ENCODE measurements at regions not wholly inside any gene's neighbourhood (a gene's known extent, or its start where the extent isn't known, plus 50 kb on each side); places are given as distances from the start of the nearest gene placed in this dataset.

DNA sequence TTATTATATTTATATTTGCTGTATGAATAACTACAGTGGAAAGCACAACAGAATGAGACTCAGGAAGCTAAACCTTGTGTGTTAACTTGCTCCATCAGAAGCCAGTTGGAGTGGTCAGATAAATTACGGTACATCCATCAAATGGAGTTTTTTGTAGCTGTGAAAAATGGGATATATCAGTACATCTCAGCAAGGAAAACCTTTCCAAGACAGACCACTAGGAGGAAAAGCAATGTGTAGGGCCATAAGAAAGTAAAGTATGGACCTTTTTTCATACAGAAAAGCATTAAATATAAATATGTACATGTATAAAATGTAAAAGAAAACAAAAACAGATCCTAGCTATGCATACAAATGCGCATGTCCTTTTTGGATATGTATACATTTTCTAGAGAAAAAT lies 403.8 kb upstream of the CDH11 start:
- no peak for DNase-seq

DNA sequence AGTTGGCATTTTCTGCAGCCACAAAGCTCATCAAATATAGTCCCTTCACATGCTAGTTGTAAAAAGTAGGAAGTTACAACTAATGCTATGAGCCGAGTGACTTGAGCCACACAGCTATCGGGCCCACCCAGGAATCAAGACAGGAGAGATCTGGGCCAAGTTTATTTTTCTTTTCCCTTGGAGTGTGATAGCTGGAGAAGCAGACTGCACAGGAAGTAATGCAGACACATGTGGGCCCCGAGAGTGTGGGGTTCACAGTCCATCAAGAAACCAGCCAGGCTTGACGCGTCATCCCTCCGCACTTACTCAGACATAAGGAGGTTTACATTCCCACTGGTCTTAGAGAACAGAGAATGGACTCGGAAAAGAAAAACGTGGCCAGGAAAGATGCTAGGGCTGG lies 403.1 kb upstream of the CDH11 start:
- DNase-seq, result no peak

DNA sequence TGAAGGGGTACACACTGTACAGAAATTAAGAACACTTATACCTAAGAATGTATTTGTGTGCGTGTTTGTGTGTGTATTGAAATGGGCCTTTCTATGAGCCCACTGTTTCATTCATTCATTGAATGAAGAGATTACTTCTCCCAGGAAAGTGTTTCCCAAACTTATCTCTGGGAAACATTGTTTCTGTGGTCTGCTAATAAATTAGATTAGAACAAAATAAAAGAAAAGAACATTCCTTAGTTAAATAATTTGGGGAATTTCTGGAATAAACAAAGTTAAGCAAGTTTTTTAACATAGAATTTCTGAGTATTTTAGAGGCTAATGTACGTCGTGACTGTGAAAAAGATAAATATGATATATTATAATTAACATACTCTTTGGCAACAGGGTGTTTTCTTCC lies 402.4 kb upstream of the CDH11 start:
- no peak for DNase-seq

DNA sequence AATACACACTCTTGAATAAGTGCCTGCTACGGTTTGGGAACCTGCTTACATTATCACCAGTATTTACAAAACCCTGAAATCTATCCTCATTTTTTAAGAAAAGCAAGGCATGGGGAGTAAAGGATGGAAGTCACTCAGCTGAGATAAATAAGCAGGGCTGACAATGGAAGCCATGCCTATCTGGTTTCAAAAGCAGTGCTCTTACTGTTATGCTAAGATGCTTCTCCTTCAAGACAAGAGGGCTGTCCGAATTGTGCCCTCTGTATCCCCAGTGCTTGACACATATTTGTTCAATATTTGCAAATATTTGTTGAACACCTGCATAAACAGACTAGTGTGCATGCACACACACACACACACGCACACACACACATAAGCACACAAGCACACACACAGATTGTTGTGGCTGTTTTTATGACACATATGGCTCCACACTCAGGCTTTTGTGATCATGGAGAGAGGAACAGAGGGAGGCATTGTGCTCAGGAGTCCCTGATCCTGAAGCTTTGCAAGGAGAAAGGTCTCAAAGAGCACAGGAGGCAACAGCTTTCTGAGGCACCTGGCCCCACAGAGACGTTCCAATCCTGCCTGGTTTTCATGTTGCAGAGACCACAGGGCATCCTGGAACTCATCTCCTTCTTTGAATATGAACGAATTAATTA lies 401.6 kb upstream of the CDH11 start:
- DNase-seq, result no peak

DNA sequence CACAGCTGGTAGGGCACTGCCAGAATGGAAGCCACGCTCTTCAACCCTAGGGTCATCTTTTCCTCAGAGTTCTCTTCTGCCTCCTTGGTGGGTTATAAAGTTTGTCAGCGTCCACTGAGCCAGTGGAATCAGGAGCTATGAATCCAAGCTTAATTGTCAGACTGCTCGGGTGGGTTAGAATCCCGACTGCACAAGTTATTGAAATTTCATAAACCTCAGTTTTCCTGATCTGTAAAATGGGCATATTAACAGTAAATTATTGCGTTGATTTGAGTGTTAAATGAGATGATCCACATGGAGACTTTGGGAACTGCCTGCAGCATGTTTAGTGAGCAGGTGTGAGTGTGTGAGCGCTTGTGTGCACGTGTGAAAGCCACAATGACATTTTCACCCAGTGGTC lies 400.5 kb upstream of the CDH11 start:
- DNase-seq, result no peak

DNA sequence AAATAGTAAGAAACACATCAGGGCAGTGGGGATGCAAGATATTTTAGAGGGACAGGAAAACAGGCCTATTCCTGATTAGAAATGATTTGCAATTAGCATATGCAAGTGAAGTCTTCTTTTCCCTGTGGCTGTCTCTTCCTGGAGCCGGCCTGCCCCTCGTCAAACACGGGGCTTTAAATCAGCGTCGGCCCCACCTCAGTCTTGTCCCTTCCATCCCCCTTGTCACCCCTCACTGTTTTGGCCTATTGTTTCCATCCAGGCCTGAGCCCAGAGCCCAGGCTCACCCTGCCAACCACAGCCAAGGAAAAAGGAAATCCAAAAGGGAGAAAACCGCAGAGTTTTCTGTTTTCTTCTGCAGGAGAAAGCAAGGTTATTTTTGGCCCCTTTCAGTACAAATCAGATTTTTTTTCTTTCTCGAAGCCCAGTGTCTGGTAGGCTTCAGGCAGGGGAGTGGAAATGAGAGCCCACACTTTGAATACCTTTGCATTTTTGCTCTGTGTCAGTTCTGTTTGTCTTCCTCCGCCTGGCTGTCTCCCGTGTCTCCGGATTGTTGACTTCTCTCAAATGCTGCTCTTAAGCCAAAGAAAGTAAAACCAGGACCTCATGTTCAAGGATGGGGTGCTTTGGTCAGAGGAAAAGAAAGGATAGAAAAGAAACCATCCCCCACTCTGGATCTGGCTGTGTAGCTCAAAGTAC lies 399.9 kb upstream of the CDH11 start:
- no peak for DNase-seq

DNA sequence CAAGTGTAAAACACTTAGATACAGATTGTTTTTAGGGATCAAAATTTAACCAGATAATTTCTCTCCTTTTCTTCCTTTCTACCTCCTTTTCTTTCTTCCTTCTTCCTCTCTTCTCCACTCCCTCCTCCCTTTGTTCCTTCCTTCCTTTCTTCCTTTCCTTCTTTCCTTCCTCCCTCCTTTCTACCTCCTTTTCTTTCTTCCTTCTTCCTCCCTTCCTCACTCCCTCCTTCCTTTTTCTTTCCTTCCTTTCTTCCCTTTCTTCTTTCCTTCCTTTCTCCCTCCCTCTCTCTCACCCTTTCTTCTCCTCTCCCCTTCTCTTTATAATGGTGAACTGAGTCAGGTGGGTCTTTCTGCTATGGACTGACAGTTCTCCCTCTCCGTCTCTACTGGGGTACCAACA lies 397.5 kb upstream of the CDH11 start:
- no peak for DNase-seq

DNA sequence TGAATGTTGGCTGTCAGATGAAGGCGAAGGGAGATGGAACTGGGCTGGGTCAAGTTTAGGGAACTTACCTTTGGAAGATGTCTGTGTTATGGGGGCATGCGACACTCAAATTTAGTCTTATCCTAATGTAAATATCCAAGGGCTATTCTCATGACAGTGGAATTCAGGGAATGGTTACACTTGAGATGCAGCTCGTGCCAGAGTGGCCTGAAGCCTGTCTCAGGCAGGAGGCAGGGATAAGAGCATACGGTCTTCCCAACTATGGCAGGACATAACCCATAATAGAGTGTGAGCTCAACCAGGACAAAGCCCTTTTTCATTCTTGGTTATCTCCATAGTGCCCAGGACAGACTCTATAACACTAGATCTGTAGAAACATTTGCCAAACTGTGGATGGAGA lies 393.3 kb upstream of the CDH11 start:
- no peak for DNase-seq

DNA sequence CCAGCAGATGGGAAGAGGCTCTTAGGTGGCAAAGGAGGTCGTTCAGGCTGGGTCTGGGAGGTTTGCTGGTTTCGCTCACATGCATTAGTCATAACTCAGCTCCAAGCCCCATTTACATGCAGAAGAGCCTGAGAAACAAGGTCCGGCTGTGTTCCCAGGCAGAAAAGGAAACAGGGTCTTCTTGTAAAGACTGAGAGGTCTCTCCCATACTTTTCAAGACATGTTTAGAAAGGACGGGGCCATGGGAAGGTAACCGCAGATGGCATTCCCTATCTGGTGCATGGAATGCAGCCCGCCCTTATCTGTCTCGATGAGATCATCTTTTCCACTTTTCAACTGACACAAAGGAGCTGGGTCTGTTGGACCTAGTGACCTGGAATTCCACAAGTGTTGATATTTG lies 389.0 kb upstream of the CDH11 start:
- DNase-seq, result no peak

DNA sequence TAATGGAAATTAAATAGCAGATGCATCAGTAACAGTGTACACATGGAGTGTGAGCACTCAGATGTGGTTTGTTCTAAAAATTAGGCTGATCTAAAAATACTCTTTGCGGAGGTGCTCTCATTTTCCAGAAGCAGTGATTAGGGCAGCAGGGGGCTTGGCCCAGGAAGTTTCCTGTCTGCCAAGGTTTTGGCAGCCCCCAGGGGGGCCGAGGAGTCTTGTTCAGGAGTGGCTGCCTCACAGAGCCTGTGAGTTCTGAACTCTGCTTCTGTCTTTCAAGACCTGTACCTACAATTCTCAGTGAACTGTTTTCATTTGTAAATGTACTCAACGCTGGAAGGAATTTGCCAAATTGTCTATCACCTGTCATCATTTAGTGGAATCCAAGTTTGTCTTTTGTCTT lies 388.4 kb upstream of the CDH11 start:
- no peak for DNase-seq

DNA sequence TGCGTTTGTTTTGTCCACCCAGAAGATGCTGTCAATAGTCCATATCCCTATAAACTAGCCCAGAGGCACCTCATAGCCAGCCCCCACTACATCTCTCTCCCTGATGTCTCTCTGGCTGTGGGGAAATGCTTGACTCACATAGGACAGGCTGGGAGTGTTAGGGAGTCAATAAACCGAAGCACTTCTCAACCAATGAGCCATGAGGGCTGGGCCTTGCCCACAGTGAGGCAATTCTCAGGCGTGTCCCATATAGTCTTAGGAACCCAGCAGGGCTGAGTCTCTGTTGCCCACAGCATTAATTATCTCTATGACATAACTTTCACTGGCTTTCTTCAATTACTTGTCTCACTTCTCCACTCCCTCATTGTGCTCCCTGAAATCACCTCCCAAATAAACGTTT lies 387.3 kb upstream of the CDH11 start:
- no peak for DNase-seq

DNA sequence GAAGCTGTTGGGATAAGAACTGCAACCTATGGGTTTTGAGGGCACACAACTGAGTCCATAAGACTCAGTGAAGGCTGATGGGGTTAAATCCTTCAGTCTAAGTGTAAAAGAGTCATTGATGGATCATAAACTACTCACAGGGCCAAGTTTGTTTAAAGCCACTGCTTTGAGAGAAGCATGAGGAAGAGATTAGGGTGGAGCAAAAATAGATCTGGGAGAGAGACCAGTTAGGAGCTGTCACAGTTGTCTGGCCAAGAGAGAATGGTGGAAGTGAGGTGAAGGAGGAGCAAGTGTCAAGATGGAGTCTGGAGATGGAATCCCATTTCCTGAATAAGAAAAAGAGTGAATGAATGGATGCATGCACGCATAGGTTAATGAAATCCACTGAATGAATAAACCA lies 379.1 kb upstream of the CDH11 start:
- no peak for DNase-seq

DNA sequence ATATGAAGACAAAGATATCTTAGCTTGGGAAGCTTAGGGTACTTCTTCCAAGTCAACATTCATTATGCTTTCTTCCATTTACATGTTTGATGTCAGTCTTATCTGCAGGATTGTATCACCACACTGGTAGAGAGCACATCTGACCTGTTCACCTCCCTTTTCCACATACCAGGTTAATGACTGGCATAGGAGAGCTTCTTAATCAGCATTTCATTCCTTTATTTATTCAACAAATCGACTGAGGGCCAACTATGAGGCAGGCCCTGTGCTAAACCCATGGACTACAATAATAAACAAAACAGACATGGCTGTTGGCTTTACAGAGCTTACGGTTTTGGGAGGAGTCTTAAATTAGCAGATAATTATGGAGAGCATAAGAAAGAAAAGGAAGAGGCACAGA lies 378.1 kb upstream of the CDH11 start:
- DNase-seq, result no peak

DNA sequence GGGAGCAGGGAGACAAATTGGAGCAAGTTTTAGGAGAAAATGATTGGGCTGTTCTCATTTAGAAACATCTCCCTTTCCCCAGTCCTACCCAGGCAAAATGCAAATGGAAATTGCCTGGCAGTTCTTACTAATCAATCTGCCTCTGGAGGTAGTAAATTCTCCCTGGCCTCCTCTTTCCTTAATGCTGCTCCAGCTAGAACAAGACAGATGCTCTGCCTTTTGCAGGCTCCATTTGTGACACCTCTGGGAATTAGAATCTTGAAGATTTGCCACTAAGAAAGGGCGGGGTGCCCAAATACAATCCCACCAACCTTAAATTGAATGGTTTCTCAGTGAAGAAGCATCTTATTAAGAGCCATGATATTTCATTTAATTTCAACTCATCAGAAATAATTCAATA lies 377.7 kb upstream of the CDH11 start:
- DNase-seq, result no peak

DNA sequence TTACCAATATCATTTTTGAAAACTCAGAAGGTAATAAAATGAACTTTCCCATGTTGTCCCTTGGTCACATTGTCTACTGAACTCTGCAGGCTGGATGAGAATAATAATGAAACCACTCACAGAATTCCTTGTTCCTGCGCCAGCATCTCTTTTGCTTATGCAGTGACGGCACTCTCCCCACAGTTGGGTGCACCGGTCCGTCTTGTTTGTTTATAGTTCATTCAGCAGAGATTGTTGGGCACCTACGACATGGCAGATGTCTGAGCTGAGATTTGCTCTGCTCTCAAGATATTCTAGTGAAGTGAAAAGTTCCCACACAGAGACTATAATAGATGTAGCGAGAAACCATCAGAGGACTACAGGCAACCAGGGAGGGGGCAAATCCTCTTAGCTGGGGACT lies 375.7 kb upstream of the CDH11 start:
- no peak for DNase-seq

DNA sequence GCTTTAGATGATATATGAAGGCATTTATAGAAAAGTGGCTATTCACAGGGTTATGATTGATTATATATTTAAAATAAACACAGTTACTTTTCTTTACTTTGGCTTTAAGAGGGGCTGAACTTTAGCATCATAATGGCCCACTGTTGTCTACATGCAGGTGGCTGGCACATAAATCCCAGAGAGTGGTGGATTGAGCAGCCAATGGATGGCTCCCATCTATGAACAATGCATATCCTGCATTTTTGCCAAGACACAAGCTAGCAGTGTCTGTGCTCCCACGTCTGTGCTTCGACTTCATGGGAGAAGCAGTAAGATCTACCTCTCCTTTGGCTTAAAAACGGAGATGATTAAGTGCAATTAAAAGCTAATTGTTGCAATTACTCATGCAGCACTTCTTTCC lies 373.2 kb upstream of the CDH11 start:
- no peak for DNase-seq

DNA sequence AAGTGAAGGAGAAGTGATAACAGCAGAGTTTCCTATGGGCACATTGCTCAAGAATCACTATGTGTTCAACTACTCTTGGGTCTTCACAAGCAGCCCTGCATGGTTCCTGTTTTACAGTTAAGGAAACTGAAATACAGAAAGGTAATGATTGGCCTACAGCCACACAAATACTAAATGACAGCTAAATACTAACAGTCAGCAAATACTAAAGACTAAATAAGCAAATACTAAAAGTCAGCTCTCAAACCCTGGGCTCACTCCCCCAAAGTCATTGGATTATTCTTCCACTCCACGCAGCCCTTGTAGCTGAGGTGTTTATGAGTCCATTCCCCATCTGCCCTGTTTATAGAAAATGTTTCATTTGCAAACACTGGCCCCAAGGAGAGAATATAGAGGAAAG lies 372.7 kb upstream of the CDH11 start:
- DNase-seq, result no peak

DNA sequence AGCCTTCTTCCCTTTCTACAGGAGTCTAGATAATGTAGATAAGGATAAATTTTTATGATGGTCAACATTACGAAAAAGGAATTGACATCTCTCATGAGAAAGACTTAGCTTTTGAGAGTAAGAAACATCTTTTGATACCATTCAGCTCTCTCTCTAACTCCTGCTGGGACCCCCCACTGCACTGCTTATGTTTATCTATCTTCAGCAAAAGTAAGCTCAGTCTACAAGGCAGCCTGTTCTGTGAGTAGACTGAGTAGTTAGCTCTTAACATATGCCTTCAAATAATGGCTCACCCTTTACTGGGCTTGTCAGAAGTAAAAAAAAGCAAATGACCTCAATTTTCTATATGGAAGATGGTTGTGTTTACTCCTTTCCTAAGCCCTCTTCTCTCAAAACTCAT lies 372.2 kb upstream of the CDH11 start:
- no peak for DNase-seq

DNA sequence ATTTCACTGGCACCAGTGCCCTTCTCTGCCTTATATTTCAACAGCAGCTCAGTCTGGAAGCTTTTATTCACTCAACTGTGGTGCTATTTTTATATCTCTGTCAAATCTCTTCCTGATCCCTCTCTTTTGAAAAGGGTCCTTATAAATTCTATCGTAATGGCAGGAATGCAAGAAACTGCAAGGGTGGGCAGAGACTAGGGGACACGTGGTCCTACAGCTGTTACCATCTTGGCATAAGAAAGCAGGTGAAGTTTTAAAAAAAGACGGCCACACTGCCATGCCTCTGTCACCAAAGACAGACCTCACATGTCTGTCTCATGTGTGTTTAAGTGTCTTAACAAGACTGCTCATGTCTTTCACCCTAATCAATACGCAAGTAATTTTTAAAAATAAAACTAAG lies 368.4 kb upstream of the CDH11 start:
- DNase-seq, result no peak

DNA sequence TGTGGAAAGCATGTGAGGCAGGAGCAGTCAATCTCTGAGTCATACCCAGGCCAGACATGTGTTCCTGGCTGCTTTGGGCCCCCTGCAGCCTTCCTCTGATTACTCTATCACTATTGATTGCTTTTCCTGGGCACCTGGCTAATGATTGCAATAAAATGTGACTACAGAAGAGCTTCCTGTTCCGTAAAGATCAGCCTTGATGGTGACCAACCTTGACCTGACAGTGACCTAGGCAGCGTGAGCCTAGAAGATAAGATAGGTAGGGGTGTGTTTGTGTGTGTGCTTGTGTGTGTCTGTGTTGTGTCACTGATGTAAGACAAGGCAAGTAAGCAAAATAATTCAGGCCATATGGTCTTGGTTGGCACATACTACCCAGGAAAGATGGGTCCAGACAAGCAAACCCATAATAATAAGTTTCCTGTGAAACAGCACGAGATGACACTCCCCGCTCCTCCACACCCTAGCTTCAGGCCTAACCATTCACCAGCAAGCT lies 367.7 kb upstream of the CDH11 start:
- DNase-seq, result no peak

DNA sequence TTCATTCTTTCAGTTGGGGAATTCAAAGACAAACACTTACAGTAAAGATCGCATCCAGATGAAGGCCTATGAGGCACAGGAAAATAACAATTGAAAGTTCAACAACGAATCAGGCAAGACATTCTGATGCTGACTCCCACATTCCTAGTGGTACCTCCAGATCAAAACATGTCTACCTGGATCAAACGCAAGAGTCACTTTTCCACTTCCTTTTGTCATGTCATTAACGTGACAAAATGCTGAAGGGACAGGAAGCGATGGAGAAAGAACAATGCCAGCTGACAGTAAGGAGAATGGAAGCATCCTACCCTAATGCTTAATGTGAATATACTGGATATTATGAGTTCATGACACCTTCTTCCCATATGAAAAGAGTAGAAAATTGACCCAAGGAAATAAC lies 365.4 kb upstream of the CDH11 start:
- DNase-seq, result no peak

DNA sequence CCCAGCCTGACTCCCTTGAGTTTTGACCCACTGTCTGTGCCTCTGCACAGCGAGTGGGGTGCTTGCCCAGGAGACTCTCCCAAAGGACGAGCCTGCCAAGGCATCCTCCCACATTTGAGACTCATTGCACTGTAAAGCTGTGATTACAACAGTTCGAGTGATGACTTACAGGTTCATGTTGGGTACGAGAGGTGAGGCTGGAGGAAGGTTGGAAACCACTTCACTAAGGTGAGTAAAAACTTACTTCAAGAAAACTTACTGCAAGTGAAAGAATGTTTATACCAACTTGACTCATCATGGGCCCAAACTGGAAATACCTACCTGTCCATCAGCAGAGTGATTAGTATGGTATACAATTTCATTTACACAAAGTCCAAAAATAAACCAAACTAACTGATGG lies 360.1 kb upstream of the CDH11 start:
- DNase-seq, result no peak

DNA sequence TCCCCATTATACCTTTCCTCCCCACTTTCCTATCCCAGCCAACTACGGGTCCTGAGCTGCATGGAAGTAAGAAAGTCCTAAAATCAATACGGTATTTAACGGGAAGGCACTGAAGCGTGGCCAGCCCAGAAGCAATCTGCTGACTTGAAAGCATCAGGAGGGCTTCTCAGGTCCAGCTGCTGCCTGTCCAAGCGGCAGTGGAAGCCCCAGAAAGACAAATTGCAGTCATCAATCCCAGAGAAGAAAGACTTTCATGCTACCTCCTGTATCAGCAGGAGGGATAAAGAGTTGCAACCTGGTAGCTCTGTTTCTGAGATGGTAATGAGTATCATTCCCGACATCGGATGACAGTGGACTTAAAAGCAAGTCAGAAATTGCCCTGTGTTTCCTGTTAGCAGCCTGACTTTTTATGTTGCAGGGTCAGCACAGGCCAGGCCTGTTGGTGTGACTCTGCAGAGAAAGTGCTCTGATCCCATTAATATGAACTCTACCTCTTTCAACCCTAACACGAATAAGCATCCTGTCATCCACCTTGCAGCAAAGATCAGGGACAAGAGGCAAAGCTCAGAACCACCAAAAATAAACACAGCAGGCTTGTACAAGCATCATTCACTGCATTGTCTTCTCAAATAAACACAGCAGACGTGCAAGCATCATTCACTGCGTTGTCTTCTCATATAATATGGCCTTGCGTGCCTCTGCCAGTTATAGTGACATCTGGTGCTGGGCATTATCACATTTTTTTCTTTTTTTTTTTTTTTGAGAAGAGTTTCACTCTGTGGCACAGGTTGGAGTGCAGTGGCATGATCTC lies 358.6 kb upstream of the CDH11 start:
- DNase-seq, result no peak

DNA sequence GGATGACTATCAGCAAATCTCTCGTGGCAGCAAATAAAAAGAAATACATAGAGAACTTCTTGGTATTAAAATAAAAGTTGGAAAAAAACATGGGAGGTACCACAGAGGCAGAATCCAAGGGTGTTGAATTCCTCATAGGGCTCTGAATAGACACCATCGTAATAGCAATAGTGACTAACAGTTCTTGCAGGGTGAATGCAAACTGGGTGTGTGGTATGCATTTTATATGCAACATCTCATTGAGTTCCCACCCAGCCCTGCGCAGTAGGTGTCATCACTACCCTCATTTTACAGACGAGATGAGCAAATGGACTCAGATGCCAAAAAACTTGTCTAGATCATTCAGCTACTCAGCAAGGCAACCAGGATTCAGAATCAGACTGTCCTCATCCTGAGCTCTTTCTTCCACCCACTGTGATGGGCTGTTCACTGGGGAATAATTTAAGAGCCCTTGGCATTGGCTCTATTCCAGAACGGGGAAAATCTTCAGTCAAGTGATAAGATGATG lies 354.6 kb upstream of the CDH11 start:
- no peak for DNase-seq

Data from cerebellar nuclear complex (tissue), 1 donor.